HG02642 (cell line): ENCODE measurements at regions not wholly inside any gene's neighbourhood (a gene's known extent, or its start where the extent isn't known, plus 50 kb on each side); places are given as distances from the start of the nearest gene placed in this dataset.
A peak's percentile ranks its signal among the peaks of the same experiment; 100 is the strongest.

ENCODE experiments used
- ATAC-seq: cut with Tn5 transposase; IDR thresholded peaks from one replicate; pipeline ENCODE4 v1.9.1; 2021; ENCODE audit warnings: mild to moderate bottlenecking; ENCODE audit not compliant: unreplicated experiment, poor library complexity

- ATAC-seq, result no peak
Observed at GRCh38 chr1:185585770-185586169, 148.4 kb upstream of the HMCN1 start.

- no peak for ATAC-seq
Observed at GRCh38 chr1:185581961-185582725, 152.0 kb upstream of the HMCN1 start.

- no peak for ATAC-seq
Observed at GRCh38 chr1:185581020-185581419, 153.2 kb upstream of the HMCN1 start.

GRCh38 chr1:185578293-185578692 is 155.9 kb upstream of the HMCN1 start:
- no peak for ATAC-seq

GRCh38 chr1:185574139-185574875 is 159.9 kb upstream of the HMCN1 start:
- ATAC-seq, result no peak

DNA sequence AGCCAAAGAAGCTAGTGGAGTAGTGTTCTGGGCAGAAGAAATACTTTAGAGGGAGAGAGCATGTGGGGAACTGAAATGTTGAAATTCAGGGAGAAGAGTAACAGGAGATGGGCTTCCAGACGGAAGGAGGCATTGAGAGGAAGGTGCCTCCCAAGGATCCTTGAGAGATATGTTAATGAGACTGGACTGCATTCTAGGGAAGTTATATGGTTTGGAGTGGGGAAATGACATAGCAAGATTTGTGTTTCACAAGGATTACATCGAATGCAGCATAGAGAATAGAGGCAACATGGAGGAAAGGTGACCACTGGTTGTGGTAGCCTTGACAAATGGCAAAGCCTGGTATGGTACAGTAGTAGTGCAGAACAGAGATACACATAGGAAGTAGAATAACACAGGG is 160.5 kb upstream of the HMCN1 start:
- no peak for ATAC-seq

DNA sequence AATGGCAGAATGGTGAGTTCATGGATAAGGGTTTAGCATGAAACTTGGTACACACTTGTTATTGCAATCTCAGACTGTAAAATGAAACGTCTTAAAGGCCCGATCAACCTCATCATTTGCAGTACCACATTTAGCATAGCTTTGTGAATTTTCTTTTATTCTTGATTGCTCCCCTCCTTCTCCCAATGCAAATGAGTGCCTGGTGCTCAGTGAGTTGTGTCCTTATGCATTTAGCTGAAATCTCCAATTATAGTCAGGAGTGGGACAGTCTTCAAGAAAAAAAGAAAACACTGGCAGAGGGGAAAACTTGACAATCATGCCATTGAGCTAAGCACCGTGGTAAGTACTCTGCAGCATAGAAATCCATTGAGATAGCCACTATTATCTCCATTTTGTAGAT is 161.0 kb upstream of the HMCN1 start:
- no peak for ATAC-seq

DNA sequence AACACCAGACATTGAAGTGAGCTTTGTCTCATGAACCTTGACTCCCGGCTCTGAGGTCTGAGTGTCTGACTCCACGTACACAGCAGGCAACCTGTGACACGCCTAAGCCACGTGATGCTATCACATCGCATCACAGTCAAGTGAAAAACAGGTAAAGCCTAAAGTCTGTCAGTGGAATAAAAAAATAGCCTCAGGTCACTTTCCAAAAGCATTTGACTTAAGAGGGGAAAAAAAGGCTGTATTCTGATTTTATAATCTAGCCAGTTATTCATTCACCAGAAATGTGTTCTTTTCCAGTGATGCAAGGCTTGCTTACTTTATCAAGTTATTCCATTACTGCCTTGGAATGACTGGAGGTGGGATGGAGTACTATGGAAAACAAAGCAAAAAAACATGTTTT is 163.2 kb upstream of the HMCN1 start:
- ATAC-seq, result no peak

- no peak for ATAC-seq
Observed at GRCh38 chr1:185568155-185569123, 165.8 kb upstream of the HMCN1 start.

DNA sequence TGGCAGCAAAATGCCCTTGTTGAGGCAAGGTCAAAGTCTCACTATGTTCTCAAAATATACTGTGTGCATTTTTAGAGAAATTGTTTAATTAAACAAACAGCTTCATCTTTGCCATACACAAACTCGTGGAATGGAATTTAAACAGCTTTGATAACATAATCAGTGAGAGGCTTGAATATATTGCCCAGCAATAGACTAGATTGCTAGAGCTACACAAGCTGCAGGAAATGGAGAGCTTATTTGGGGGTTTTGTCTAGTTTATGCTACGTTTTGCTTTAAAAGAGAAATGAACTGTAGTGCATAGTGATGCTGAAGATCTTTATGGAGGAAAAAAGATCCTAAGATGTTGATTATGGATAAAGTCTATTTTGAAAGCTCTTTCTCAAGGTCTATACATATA is 166.8 kb upstream of the HMCN1 start:
- no peak for ATAC-seq

DNA sequence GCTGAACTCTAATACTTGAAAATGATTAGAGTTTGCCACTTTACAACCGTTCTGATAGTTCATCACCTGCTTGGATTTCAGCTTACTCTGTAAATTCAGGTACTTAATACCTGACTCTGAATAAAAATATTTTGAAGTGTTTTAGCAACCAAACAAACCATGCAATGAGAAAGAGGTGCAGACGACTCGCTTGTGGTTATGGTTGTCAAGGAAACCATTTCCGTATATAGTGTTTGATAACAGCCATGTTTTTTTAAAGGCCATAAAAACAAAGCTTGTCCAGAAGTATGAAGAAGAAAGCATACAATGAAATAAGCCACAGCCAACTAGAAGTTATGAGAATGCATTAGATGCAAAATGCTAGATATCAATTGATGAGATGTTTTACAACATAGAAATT is 167.2 kb upstream of the HMCN1 start:
- no peak for ATAC-seq

DNA sequence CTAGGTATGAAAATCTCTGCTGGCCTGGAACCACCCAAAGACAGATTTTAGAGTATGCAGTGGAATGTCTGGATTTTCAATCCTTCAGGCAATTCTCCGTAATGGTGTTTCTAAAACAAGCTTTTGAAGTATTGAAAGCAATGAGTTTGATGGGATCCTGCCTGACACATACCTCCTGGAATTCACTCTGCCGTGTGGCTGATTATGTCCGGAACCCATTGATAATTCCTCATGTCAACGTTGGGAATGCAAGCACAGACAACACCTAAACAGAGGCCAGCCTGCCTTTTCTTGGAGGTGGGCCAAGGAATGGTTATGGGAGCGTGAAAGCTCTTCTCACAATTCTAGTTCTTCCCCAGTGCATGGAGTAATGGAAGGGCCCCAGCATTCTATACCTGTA is 168.9 kb upstream of the HMCN1 start:
- ATAC-seq, result no peak

DNA sequence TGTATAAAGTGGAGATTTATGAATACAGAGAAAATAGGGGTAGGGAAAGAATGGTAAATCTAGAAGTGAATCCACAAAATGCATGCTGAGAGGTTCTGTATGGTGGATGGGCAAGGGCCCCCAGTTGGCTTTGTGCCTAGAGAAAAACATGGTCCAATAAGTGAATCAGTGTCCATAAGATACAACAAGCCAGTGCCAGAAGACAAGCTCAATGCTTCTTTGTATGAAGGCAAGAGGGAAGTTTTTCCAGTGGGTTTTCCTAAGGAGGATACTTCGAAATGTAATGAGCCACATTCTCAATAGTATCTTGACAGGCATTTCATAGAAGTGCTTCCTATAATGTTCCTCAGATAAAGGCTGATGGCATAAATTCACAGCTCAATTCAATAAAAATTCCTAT is 169.4 kb upstream of the HMCN1 start:
- ATAC-seq, result no peak

DNA sequence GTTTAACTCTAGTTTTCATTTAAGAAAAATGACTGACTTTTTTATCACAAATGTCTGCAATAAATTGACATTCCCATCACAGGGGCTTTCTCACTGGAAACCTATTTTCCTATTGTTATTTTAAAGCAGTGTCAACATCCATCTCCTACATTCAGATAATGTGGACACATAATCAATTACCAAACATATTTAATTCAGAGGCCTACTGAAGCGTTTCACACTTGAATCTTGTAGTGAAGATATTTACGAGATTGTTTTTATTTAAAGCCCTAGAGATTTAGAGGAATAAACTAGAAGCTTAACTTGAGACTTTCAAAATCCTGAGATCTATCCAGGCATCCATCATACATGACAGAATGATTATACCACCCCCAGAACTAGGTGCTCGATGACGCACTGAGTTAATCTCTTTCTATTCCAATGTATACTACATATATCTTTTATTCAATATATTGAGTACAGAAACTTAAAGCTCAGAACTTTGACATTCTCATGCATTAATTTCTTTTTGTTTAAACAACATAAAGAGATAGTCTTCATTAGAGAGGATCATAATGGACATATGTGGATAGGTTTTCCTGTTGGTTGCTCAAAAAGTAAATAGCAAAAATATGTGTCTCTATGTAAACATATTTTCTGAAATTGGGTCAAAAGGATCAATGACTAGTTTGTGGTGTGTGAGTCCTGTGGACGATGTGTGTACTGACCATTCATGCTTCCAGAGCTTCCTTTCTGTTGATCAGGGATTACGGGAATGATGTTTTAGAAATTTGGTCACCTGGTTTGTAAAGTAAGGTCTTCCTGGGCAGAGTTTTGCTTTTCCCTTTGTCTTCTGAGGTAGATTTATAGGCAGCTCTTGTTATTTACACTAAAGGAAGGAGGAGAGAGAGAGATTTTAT is 171.5 kb upstream of the HMCN1 start:
- no peak for ATAC-seq

DNA sequence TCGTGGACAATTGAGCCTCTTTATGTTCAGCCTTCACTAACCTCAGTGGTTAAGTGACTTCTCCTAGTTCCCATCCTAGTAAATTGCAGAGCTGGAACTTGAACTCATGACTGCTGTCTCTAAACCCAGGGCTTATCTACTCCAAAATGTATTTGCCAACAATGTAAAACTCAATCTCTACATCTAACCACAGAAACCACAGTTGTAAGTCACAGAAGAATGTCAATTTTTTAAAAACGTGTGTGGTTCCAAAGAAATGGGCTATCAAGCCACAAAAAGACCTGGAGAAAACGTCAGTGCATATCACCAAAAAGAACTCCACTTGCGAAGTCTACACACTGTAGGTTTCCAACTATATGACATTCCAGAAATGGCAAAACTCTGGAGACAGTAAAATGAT is 172.6 kb upstream of the HMCN1 start:
- ATAC-seq, result no peak

DNA sequence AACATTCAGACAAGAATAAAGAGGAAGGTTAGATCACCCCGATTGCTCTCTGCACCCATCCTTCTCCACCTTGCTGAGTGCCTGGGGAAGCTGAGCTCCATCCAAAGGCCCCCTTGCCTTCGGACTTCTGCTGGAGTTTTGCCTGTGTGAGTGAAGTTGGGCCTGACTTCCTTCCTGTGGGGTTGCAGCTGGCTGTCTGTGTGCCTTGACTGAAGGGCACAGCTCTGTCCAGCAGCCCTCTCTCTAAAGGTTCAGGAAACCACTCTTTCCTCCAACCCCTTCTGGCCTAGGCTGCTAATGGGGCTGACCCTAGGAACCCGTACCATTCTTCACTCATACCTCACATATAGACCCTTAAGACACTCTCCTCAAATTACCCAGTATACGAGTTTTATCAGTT is 173.4 kb upstream of the HMCN1 start:
- no peak for ATAC-seq

DNA sequence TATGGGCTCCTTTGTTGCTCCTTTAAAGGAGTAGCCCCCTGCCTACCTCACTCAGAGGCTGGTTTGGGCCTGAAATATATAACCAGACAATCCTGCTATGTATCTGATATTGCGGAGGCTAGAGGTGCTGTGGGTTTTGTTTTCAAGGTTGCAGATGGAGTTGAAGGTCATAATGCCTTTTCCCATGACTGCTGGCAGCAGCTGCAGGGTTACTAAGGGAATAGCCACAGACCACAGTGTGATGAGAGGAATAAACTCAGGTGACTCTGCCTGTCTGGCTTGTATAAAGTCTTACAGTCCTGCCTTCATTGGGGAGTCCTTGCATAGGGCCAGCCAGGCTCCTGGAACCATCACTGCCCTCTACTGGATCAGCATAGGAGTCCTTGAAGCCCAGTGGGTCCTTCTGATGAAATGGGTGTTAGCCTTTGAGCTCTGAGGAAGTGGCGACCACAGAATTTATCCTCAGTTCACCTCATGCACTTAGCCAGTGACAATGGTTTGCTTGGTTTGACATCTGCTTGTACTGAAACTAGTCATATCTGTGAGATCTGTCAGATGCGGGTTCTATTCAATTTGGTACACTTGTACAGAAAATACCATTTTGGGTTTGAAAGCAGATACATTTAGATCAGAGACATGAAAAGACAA is 174.4 kb upstream of the HMCN1 start:
- ATAC-seq, result peak; percentile 99

GRCh38 chr1:185559151-185559550 is 175.0 kb upstream of the HMCN1 start:
- ATAC-seq, result no peak

- no peak for ATAC-seq
Observed at GRCh38 chr1:185556561-185556960, 177.6 kb upstream of the HMCN1 start.
